Adrenal gland (tissue), 9 donors: ENCODE measurements at regions not wholly inside any gene's neighbourhood (a gene's known extent, or its start where the extent isn't known, plus 50 kb on each side); places are given as distances from the start of the nearest gene placed in this dataset.
A peak's percentile ranks its signal among the peaks of the same experiment; 100 is the strongest.

ENCODE experiments used
- DNase-seq, 7 donors: peaks; one replicate each; pipeline ENCODE4 v3.0.0-alpha.2; 2019 to 2020
- H3K27ac ChIP-seq, 5 donors: fragments of 200-600 bp; sonication (generic) in 4 of 5; 1 replicate in 3 of 5; 2 replicates in 2 of 5; pipeline versions ENCODE4 v1.5.1 to v1.8.0; 2016 to 2020; ENCODE audit warnings: mild to moderate bottlenecking in 1 of 5
- H3K27me3 ChIP-seq: fragments of 200-600 bp; 2 replicates; pipeline ENCODE4 v1.8.0; 2021
- H3K36me3 ChIP-seq, 2 donors: fragments of 200-600 bp; replicated peaks in 1 of 2; 1 replicate in 1 of 2; 2 replicates in 1 of 2; pipeline versions ENCODE4 v1.5.1 to v1.8.0; 2018 to 2022
- H3K4me1 ChIP-seq, 2 donors: fragments of 200-600 bp; replicated peaks in 1 of 2; 1 replicate in 1 of 2; 2 replicates in 1 of 2; pipeline versions ENCODE4 v1.5.1 to v1.8.0; 2018 to 2021
- H3K4me3 ChIP-seq, 4 donors: fragments of 200-600 bp; sonication (generic) in 3 of 4; one replicate each; pipeline ENCODE4 v1.5.1; 2016 to 2018
- H3K9me3 ChIP-seq, 3 donors: fragments of 200-600 bp; sonication (generic) in 1 of 3; replicated peaks in 1 of 3; 1 replicate in 2 of 3; 2 replicates in 1 of 3; pipeline versions ENCODE4 v1.5.1 to v1.8.0; 2016 to 2021
- POLR2A ChIP-seq, 2 donors: fragments of 450-650 bp; IDR thresholded peaks; one replicate each; pipeline ENCODE4 v1.6.1; 2017; ENCODE audit warnings: antibody characterized with exemption in 2 of 2, mild to moderate bottlenecking in 2 of 2, moderate library complexity in 1 of 2
- WGBS, 4 donors: extraction: QIAGEN DNeasy Blood & Tissue Kit in 2 of 4; methylation state at CpG; one replicate each; pipeline versions ENCODE4 v1.1.5 to v1.1.7; 2013 to 2017; 5-methylcytosine and 5-hydroxymethylcytosine counted together
- intact Hi-C, 2 donors: fragments of 100-400 bp; cut with DNase I; formaldehyde crosslinking; loops; one replicate each; pipeline versions ENCODE4 v1.14.1 to v1.15.0; 2022 to 2023
- TF ChIP-seq, protein P1 (sequence below), 6 experiments: fragments of 450-650 bp in 4 of 6; fragments of 200-600 bp in 2 of 6; sonication (generic) in 1 of 6; IDR thresholded peaks; 1 replicate in 5 of 6; 2 replicates in 1 of 6; pipeline versions ENCODE4 v1.5.1 to v1.8.0; 2016 to 2021; ENCODE audit warnings: antibody characterized with exemption in 6 of 6, mild to moderate bottlenecking in 2 of 6, moderate library complexity in 1 of 6
- donor health status: healthy with polysubstance abuse.
- donor health status: Bipolar disorder and iron deficiency.
- donor health status: DM: yes; HTN: yes; CAD: no.
- donor health status: DM: no; HTN: no; CAD: no.
- donor health status: DM: no; HTN: no; CAD: no.

DNA sequence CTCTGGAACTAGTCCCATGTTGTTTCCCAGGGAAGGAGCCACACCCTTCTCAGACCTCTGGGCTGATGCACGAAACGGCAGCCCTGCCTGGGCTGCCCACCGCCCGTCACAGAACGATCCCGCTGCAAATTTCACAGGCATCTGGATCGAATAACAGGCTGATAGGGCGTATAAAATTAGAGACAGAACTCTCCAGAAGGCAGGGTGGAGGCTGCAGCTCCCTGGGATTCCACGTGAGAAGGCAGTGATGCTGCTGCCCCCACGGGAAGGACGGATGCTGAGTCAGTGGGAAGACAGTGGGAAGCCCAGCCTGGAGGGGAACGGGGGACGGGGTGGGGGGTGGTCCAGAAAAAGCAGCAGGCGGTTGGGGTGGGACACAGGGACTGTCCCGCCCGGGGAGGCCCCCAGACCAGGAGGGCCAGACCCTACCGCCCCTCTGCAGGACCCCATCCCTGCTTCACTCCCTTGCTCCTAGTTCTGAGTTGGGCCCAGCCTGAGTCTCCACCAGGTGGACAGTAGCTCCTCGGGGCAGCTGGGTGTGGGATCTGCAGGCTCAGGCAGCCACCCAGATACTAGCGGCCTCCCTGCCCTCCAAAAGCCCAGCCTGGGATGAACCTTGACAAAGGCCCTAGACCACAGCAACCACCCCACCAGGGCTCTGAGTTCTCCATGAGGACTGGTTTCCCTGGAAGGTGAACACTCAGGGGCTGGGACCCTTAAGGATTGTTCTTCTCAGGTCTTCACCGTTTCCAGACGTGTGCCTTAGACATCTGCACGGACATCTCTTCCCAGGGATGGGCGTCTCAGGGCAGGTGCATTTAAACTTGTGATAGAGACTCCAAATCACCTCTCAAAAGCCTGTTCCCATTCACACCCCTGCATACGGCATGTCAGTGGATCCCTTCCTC, 117.8 kb downstream of the METRNL start:
- Histone ChIP-seq H3K4me1 (peaks cover 0 to 21% of the 10 kb centered on the region in 2 donors), H3K27ac (no peak overlapping the region), H3K36me3 (no peaks in the 10 kb centered on the region), H3K4me3 (no peak overlapping the region), H3K27me3 (no peaks in the 10 kb centered on the region), H3K9me3 (no peaks in the 10 kb centered on the region)
- intact Hi-C loops, result no loop called here
- DNase-seq, result peak in 3 of 7 donors; percentile 7 to 11 (median 9)
- no peak for TF ChIP-seq POLR2A (IDR thresholded peaks at IDR 0.05)
- TF ChIP-seq, protein P1, sequence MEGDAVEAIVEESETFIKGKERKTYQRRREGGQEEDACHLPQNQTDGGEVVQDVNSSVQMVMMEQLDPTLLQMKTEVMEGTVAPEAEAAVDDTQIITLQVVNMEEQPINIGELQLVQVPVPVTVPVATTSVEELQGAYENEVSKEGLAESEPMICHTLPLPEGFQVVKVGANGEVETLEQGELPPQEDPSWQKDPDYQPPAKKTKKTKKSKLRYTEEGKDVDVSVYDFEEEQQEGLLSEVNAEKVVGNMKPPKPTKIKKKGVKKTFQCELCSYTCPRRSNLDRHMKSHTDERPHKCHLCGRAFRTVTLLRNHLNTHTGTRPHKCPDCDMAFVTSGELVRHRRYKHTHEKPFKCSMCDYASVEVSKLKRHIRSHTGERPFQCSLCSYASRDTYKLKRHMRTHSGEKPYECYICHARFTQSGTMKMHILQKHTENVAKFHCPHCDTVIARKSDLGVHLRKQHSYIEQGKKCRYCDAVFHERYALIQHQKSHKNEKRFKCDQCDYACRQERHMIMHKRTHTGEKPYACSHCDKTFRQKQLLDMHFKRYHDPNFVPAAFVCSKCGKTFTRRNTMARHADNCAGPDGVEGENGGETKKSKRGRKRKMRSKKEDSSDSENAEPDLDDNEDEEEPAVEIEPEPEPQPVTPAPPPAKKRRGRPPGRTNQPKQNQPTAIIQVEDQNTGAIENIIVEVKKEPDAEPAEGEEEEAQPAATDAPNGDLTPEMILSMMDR (IDR thresholded peaks at IDR 0.05), result no peak
- 82 to 85% (median 83%) methylated on average over 18 to 24 of the region's 24 CpGs for WGBS, 4 donors

DNA sequence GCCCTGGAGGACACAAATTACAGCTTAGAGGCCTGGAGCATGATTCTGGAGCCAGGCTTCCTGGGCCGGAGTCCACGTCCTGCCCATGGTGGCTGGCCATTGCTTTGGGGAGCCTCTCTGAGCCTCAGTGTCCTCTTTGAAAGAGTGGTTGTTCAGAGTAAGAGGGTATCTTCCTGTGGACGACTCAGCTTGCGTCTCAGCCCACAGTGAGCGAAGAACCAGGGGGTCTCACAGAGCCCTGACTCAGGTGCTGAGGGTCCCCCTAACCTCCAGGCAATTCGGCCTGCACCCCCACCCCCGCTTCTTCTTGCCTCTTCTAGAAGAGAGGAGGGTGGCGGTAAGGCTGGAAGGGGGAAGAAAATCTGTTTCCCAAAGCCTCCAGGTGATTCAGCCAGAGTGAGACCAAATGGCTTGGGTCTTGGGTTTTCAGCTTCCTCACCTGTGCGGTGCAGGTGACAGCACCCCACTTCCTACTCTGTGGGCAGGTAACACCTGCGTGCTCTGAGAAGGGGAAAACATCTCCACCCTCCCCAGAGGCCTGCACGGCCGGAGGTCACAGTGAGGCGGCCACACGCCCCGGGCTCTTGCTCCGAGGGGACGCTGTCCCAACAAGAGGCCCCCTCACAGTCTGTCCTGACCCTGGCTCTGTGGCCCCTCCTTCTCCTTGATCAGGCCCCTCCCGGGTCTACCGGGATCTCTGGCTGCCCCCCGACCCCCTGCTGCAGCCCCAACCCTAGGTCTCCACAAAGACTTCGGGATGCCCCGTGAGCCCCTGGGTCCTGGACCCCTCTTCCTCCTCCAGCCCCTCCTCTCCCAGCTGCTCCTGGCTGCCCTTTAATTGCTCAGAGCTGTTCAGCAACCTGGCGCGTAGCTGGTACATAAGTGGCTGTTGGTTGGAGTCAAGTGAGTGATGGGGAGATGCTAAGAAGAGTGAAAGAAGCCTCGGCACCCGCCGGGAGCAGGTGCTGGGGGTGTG, 119.2 kb downstream of the METRNL start:
- Histone ChIP-seq H3K9me3 (no peaks in the 10 kb centered on the region), H3K36me3 (no peaks in the 10 kb centered on the region), H3K4me1 (peaks cover 0 to 21% of the 10 kb centered on the region in 2 donors), H3K27me3 (no peaks in the 10 kb centered on the region), H3K27ac (peak overlapping the region; percentile 47 to 95 (median 67)), H3K4me3 (no peak overlapping the region)
- intact Hi-C loops, result no loop called here
- WGBS, 4 donors, result 79 to 86% (median 82%) methylated on average over 25 to 27 of the region's 27 CpGs
- TF ChIP-seq, protein P1 (IDR thresholded peaks at IDR 0.05), result no peak
- TF ChIP-seq POLR2A (IDR thresholded peaks at IDR 0.05), result no peak
- DNase-seq, result peak in 2 of 7 donors; percentile 13 to 14

DNA sequence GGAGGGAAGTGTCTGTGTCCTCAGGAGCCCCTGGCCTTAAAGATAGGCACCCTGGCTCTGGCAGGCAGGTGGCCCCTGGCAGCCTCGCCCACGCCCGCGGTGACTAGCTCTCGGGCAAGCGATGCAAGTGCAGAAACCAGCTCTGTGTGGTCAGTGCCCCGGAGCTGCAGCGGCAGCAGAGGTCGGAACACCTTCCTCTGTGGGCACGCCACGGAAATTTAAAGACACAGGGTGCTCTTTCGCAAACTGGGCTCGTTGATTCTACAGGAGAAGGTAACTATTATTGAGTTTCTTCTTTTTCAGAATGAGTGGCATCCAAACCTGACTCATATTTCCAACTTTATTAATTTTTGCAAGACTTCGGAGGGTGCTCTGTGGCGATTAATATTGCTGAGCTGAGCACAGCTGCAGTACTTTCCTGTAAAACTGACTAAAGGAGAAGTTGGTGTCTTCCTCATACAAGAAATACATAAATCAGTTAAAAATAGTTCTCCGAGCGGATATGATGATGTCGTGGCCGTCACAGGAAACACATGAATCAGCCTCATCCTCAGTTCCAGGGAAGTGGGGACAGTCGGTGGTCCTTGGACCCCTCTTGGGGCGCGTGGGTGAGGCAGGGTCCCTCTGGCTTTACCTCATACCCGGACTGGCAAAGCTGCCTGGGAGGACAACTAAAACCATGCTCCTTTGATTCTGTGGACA, 120.2 kb downstream of the METRNL start:
- intact Hi-C loops, result no loop called here
- H3K4me1 ChIP-seq, result peaks cover 0 to 21% of the 10 kb centered on the region in 2 donors
- DNase-seq, result peak in 6 of 7 donors; percentile 30 to 75 (median 52)

More for the DNA sequence above, 120.2 kb downstream of the METRNL start:
- WGBS, 4 donors, result 53 to 65% (median 58%) methylated on average over 17 to 23 of the region's 23 CpGs
- peak overlapping the region; percentile 67 to 95 (median 82) for H3K27ac ChIP-seq
- no peaks in the 10 kb centered on the region for H3K36me3 ChIP-seq
- H3K4me3 ChIP-seq, result no peak overlapping the region
- no peak for TF ChIP-seq POLR2A (IDR thresholded peaks at IDR 0.05)
- TF ChIP-seq, protein P1 (IDR thresholded peaks at IDR 0.05), result no peak
- no peaks in the 10 kb centered on the region for H3K9me3 ChIP-seq
- no peaks in the 10 kb centered on the region for H3K27me3 ChIP-seq
